WTC11 (cell line): ENCODE measurements at regions not wholly inside any gene's neighbourhood (a gene's known extent, or its start where the extent isn't known, plus 50 kb on each side); places are given as distances from the start of the nearest gene placed in this dataset.

Source experiments
- ATAC-seq: fragments of 200-7000 bp; cut with Tn5 transposase; 2 replicates; pipeline ENCODE4 v1.10.0; 2021; ENCODE audit warnings: mild to moderate bottlenecking, moderate library complexity
- CTCF ChIA-PET: fragments of 300-600 bp; sonication (Branson Sonifier 250); formaldehyde crosslinking; loops from one replicate; lab custom pipeline; 2021; ENCODE audit warnings: antibody characterized with exemption; lab: Charles Lee
- POLR2A ChIA-PET: fragments of 350-600 bp; sonication (Branson Sonifier 250); formaldehyde crosslinking; loops from one replicate; lab custom pipeline; 2021; ENCODE audit warnings: antibody characterized with exemption; lab: Charles Lee
- DNase-seq: peaks from one replicate; pipeline ENCODE4 v3.0.0; 2021; ENCODE audit warnings: low spot score
- H3K27ac Mint-ChIP-seq: 2 replicates; pipeline ENCODE4 v1.8.0; 2021; ENCODE audit warnings: mixed read lengths
- H3K27me3 Mint-ChIP-seq: 2 replicates; pipeline ENCODE4 v1.8.0; 2021; ENCODE audit warnings: low read depth, mild to moderate bottlenecking, moderate library complexity, mixed read lengths
- H3K36me3 Mint-ChIP-seq: 2 replicates; pipeline ENCODE4 v1.8.0; 2021; ENCODE audit warnings: mixed read lengths
- H3K4me1 Mint-ChIP-seq: 2 replicates; pipeline ENCODE4 v1.8.0; 2022; ENCODE audit warnings: mixed read lengths
- H3K4me3 Mint-ChIP-seq: 2 replicates; pipeline ENCODE4 v1.8.0; 2021; ENCODE audit warnings: mild to moderate bottlenecking, moderate library complexity, mixed read lengths
- H3K9me3 Mint-ChIP-seq: 2 replicates; pipeline ENCODE4 v1.8.0; 2021; ENCODE audit warnings: mixed read lengths
- AFF4 ChIP-seq: sonication (generic); formaldehyde crosslinking; IDR thresholded peaks from 2 replicates; pipeline ENCODE4 v1.8.1; 2023; ENCODE audit warnings: mild to moderate bottlenecking, missing genetic modification reagents, borderline replicate concordance
- ARID4B ChIP-seq: sonication (generic); formaldehyde crosslinking; IDR thresholded peaks from 2 replicates; pipeline ENCODE4 v1.8.0; 2023; ENCODE audit warnings: missing genetic modification reagents, mild to moderate bottlenecking, borderline replicate concordance
- CBFB ChIP-seq: sonication (generic); formaldehyde crosslinking; IDR thresholded peaks from 2 replicates; pipeline ENCODE4 v1.8.1; 2022; ENCODE audit warnings: mild to moderate bottlenecking, low read depth, missing genetic modification reagents
- ELF4 ChIP-seq: sonication (generic); formaldehyde crosslinking; IDR thresholded peaks from 2 replicates; pipeline ENCODE4 v1.8.1; 2022; ENCODE audit warnings: low read depth, mild to moderate bottlenecking, moderate library complexity, missing genetic modification reagents
- GABPB1 ChIP-seq: sonication (generic); formaldehyde crosslinking; IDR thresholded peaks from 2 replicates; pipeline ENCODE4 v1.8.1; 2023; ENCODE audit warnings: mild to moderate bottlenecking, missing genetic modification reagents
- GTF2I ChIP-seq: fragments of 250-450 bp; sonication (Bioruptor Pico); conservative IDR thresholded peaks from 2 replicates; pipeline ENCODE4 v1.4.0; 2021; ENCODE audit warnings: mild to moderate bottlenecking
- IRF2 ChIP-seq: sonication (generic); formaldehyde crosslinking; IDR thresholded peaks from 2 replicates; pipeline ENCODE4 v1.8.0; 2022; ENCODE audit warnings: low read depth, missing genetic modification reagents, borderline replicate concordance
- NFATC4 ChIP-seq: fragments of 250-450 bp; sonication (Bioruptor Pico); IDR thresholded peaks from 2 replicates; pipeline ENCODE4 v1.9.0; 2021; ENCODE audit warnings: mild to moderate bottlenecking
- PREB ChIP-seq: sonication (generic); formaldehyde crosslinking; IDR thresholded peaks from 2 replicates; pipeline ENCODE4 v1.8.1; 2022; ENCODE audit warnings: mild to moderate bottlenecking, missing genetic modification reagents, moderate library complexity, borderline replicate concordance
- RELA ChIP-seq: sonication (generic); formaldehyde crosslinking; IDR thresholded peaks from 2 replicates; pipeline ENCODE4 v1.8.1; 2022; ENCODE audit warnings: missing genetic modification reagents, mild to moderate bottlenecking, borderline replicate concordance
- RORB ChIP-seq: fragments of 250-450 bp; sonication (Bioruptor Pico); IDR thresholded peaks from 2 replicates; pipeline ENCODE4 v1.9.0; 2021; ENCODE audit warnings: mild to moderate bottlenecking
- TP53 ChIP-seq: sonication (generic); formaldehyde crosslinking; IDR thresholded peaks from 2 replicates; pipeline ENCODE4 v1.8.1; 2023; ENCODE audit warnings: mild to moderate bottlenecking, missing genetic modification reagents
- ZNF219 ChIP-seq: sonication (generic); formaldehyde crosslinking; IDR thresholded peaks from 2 replicates; pipeline ENCODE4 v1.8.0; 2023; ENCODE audit warnings: missing genetic modification reagents, mild to moderate bottlenecking, borderline replicate concordance
- ZNF317 ChIP-seq: sonication (generic); formaldehyde crosslinking; IDR thresholded peaks from 2 replicates; pipeline ENCODE4 v1.8.1; 2023; ENCODE audit warnings: low read depth, mild to moderate bottlenecking, moderate library complexity, missing genetic modification reagents, borderline replicate concordance
- ZNF416 ChIP-seq: fragments of 250-450 bp; sonication (Bioruptor Pico); IDR thresholded peaks from 2 replicates; pipeline ENCODE4 v1.9.0; 2021; ENCODE audit warnings: mild to moderate bottlenecking, inconsistent platforms
- ZNF423 ChIP-seq: fragments of 250-450 bp; sonication (Bioruptor Pico); IDR thresholded peaks from 2 replicates; pipeline ENCODE4 v2.1.2; 2022; ENCODE audit warnings: mild to moderate bottlenecking, moderate library complexity
- TF ChIP-seq, protein P1 (sequence below): fragments of 250-450 bp; sonication (Bioruptor Pico); IDR thresholded peaks from 2 replicates; pipeline ENCODE4 v1.9.0; 2021; ENCODE audit warnings: mild to moderate bottlenecking
- TF ChIP-seq, protein P2 (sequence below): sonication (generic); formaldehyde crosslinking; IDR thresholded peaks from 2 replicates; pipeline ENCODE4 v1.8.1; 2023; ENCODE audit warnings: mild to moderate bottlenecking, missing genetic modification reagents, moderate library complexity
- TF ChIP-seq, protein P3 (sequence below): sonication (generic); formaldehyde crosslinking; conservative IDR thresholded peaks from 2 replicates; pipeline ENCODE4 v1.8.1; 2022; ENCODE audit warnings: mild to moderate bottlenecking, missing genetic modification reagents
- TF ChIP-seq, protein P4 (sequence below): sonication (generic); formaldehyde crosslinking; IDR thresholded peaks from 2 replicates; pipeline ENCODE4 v1.8.1; 2022; ENCODE audit warnings: low read depth, mild to moderate bottlenecking, moderate library complexity, missing genetic modification reagents, borderline replicate concordance

- TF ChIP-seq NFATC4 (CRISPR knock-in tag) (no peak), ZNF317 (CRISPR knock-in tag) (no peak), GTF2I (no peak), ELF4 (CRISPR knock-in tag) (no peak), PREB (CRISPR knock-in tag) (no peak), RELA (CRISPR knock-in tag) (no peak), IRF2 (CRISPR knock-in tag) (no peak), ZNF423 (CRISPR knock-in tag) (no peak)
- TF ChIP-seq, protein P1, sequence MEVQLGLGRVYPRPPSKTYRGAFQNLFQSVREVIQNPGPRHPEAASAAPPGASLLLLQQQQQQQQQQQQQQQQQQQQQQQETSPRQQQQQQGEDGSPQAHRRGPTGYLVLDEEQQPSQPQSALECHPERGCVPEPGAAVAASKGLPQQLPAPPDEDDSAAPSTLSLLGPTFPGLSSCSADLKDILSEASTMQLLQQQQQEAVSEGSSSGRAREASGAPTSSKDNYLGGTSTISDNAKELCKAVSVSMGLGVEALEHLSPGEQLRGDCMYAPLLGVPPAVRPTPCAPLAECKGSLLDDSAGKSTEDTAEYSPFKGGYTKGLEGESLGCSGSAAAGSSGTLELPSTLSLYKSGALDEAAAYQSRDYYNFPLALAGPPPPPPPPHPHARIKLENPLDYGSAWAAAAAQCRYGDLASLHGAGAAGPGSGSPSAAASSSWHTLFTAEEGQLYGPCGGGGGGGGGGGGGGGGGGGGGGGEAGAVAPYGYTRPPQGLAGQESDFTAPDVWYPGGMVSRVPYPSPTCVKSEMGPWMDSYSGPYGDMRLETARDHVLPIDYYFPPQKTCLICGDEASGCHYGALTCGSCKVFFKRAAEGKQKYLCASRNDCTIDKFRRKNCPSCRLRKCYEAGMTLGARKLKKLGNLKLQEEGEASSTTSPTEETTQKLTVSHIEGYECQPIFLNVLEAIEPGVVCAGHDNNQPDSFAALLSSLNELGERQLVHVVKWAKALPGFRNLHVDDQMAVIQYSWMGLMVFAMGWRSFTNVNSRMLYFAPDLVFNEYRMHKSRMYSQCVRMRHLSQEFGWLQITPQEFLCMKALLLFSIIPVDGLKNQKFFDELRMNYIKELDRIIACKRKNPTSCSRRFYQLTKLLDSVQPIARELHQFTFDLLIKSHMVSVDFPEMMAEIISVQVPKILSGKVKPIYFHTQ (CRISPR knock-in tag), result no peak
- TF ChIP-seq, all 79 proteins: peak for 0
- Mint-ChIP-seq H3K9me3 (0 out of 2 replicates have a peak, but pooled peaks cover 5% of the 10 kb centered on the region), H3K4me1 (peaks cover 23% of the 10 kb centered on the region), H3K27ac (no peak overlapping the region), H3K27me3 (no peaks in the 10 kb centered on the region), H3K36me3 (no peaks in the 10 kb centered on the region), H3K4me3 (no peak overlapping the region)
- no peak for DNase-seq
- ChIA-PET CTCF (no interaction called here), POLR2A (no interaction called here)
- ATAC-seq, result no peak
Observed at GRCh38 chr3:31092748-31093589, 198.5 kb upstream of the GADL1 start.

DNA sequence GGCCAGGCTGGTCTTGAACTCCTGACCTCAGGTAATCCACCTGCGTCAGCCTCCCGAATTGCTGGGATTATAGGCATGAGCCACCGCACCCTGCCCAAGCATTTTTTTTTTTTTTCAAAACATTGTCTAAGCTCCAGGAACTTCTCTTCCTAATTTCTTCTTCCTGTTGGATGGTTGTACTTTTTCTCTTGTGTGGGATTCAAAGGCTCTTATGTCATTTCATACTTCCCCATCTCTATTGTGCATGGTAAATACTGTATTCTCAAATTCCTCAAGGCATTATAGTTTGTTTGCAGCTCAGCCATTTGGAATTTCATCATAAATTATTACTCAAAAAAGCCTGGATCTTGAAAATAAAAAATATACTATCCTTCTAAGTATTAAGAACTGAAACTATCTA is 199.1 kb upstream of the GADL1 start:
- Mint-ChIP-seq H3K27ac (no peak overlapping the region), H3K27me3 (no peaks in the 10 kb centered on the region), H3K4me1 (peaks cover 23% of the 10 kb centered on the region), H3K9me3 (0 out of 2 replicates have a peak, but pooled peaks cover 5% of the 10 kb centered on the region), H3K4me3 (no peak overlapping the region), H3K36me3 (no peaks in the 10 kb centered on the region)
- POLR2A ChIA-PET, result interaction anchor here (0.6 kb wide), 1 partner anchor 14 kb away, joined by 4 read pairs; no protein-coding TSS in a partner anchor
- no peak for ATAC-seq
- CTCF ChIA-PET, result no interaction called here
- no peak for DNase-seq
- TF ChIP-seq, protein P2, sequence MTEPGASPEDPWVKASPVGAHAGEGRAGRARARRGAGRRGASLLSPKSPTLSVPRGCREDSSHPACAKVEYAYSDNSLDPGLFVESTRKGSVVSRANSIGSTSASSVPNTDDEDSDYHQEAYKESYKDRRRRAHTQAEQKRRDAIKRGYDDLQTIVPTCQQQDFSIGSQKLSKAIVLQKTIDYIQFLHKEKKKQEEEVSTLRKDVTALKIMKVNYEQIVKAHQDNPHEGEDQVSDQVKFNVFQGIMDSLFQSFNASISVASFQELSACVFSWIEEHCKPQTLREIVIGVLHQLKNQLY (CRISPR knock-in tag), result no peak
- TF ChIP-seq ZNF219 (CRISPR knock-in tag) (no peak), CBFB (CRISPR knock-in tag) (no peak), ZNF416 (CRISPR knock-in tag) (no peak), AFF4 (CRISPR knock-in tag) (no peak), TP53 (CRISPR knock-in tag) (no peak), ARID4B (CRISPR knock-in tag) (no peak), RORB (CRISPR knock-in tag) (no peak), GABPB1 (CRISPR knock-in tag) (no peak)
- TF ChIP-seq, protein P3, sequence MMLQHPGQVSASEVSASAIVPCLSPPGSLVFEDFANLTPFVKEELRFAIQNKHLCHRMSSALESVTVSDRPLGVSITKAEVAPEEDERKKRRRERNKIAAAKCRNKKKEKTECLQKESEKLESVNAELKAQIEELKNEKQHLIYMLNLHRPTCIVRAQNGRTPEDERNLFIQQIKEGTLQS, result no peak
- TF ChIP-seq, protein P4, sequence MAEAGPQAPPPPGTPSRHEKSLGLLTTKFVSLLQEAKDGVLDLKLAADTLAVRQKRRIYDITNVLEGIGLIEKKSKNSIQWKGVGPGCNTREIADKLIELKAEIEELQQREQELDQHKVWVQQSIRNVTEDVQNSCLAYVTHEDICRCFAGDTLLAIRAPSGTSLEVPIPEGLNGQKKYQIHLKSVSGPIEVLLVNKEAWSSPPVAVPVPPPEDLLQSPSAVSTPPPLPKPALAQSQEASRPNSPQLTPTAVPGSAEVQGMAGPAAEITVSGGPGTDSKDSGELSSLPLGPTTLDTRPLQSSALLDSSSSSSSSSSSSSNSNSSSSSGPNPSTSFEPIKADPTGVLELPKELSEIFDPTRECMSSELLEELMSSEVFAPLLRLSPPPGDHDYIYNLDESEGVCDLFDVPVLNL (CRISPR knock-in tag), result no peak
